ENCODE measurements at regions not wholly inside any gene's neighbourhood (a gene's known extent, or its start where the extent isn't known, plus 50 kb on each side); places are given as distances from the start of the nearest gene placed in this dataset.

DNA sequence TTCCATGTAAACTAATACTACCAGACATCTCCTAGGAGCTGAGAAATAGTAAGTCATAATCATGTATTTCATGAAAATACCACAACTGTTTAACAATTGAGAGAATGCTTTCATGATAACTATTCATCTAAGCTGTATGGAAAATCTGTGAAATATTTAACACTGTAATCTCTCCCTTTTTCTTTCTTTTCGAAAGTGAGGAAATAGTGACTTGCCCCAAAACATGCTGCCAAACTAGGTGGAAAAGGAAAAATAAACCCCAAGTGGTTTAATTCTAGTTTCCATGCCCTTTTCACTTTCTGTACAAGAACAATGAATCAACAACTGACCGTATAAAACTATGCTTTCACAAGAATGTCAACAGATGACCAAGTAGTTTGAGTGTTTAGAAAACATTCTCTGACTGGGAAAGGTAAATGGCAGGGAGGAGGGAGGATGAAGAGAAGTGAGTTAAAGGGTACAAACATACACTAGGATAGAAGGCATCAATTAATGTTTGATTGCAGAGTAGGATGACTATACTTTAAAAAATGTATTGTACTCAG is 147.5 kb upstream of the AVPR1A start:
- no peaks in the 10 kb centered on the region for H3K36me3 ChIP-seq (ENCODE audit: control insufficient read depth, insufficient read depth, low read length)
- H3K14ac ChIP-seq (replicated peaks; ENCODE audit: low read depth, low read length): no peak overlapping the region
- H2BK5ac ChIP-seq (ENCODE audit: low read depth, low read length, poor library complexity, severe bottlenecking): no peak overlapping the region
- no peak overlapping the region for H2BK15ac ChIP-seq (ENCODE audit: low read depth, low read length)
- no peak for DNase-seq
- no peaks in the 10 kb centered on the region for H4K20me1 ChIP-seq (ENCODE audit: insufficient read depth, low read length)
- no peak overlapping the region for H3K23ac ChIP-seq (ENCODE audit: low read depth, low read length)
- TF ChIP-seq POLR2A (IDR thresholded peaks at IDR 0.05; ENCODE audit: low read depth, low read length): no peak
- TF ChIP-seq USF2 (IDR thresholded peaks at IDR 0.05; ENCODE audit: low read depth, low read length): no peak
- H3K4me3 ChIP-seq (ENCODE audit: insufficient read depth, low read depth, low read length): no peak overlapping the region
- H3K79me1 ChIP-seq (ENCODE audit: low read depth in 1 of 2, low read length in 2 of 2): no peaks in the 10 kb centered on the region
- ChIA-PET POLR2A (ENCODE audit: unreplicated experiment) (no interaction called here), CTCF (no interaction called here)
- no peaks in the 10 kb centered on the region for H3K9me1 ChIP-seq (ENCODE audit: insufficient read depth, low read length)
- H3K9me3 ChIP-seq (ENCODE audit: control insufficient read depth, insufficient read depth, low read length): no peaks in the 10 kb centered on the region
- WGBS, 2 experiments (ENCODE audit: extremely low coverage in 2 of 2, insufficient read length in 1 of 2): no CpG with 5 or more reads among the region's 2 CpGs
- no peak overlapping the region for H3K56ac ChIP-seq (ENCODE audit: extremely low read depth, insufficient read depth, low read length)
- H2AK5ac ChIP-seq (ENCODE audit: low read depth, low read length): no peak overlapping the region
- in situ Hi-C loops (cut with MboI; ENCODE audit: low sequenced_read_pairs) (no loop called here), intact Hi-C loops (cut with micrococcal nuclease) (no loop called here), dilution Hi-C loops (cut with HindIII; ENCODE audit: low sequenced_read_pairs, unreplicated experiment) (no loop called here)
- H3K9ac ChIP-seq (ENCODE audit: low read depth, low read length): no peak overlapping the region
- no peak overlapping the region for H3K4ac ChIP-seq (ENCODE audit: low read depth, low read length)
- no peak overlapping the region for H2AK9ac ChIP-seq (replicated peaks; ENCODE audit: low read depth, low read length, poor library complexity)
- H2BK120ac ChIP-seq (ENCODE audit: low read depth, low read length): no peak overlapping the region
- H2AFZ ChIP-seq (replicated peaks; ENCODE audit: low read length, poor library complexity): no peak overlapping the region
- H4K8ac ChIP-seq (ENCODE audit: low read depth in 2 of 2, low read length in 2 of 2): no peak overlapping the region
- no peak overlapping the region for H2BK20ac ChIP-seq (ENCODE audit: low read depth, low read length)
- no peak overlapping the region for H3K4me2 ChIP-seq (ENCODE audit: low read depth, low read length)
- BruUV-seq (replicated peaks): no TSS peak
- no peaks in the 10 kb centered on the region for H3K27me3 ChIP-seq (ENCODE audit: control insufficient read depth, insufficient read depth, low read length)
- no peak overlapping the region for H3K18ac ChIP-seq (ENCODE audit: low read depth, low read length)
- H4K5ac ChIP-seq (ENCODE audit: low read depth, low read length): no peak overlapping the region
- no peak overlapping the region for H3K27ac ChIP-seq (ENCODE audit: insufficient read depth, low read length)
- H3K4me1 ChIP-seq (ENCODE audit: control insufficient read depth, insufficient read depth, low read length): no peaks in the 10 kb centered on the region
- no peak overlapping the region for H4K91ac ChIP-seq (ENCODE audit: insufficient read depth, low read depth, low read length)
- ATAC-seq (ENCODE audit: low read depth): no peak
